ENCODE measurements at regions not wholly inside any gene's neighbourhood (a gene's known extent, or its start where the extent isn't known, plus 50 kb on each side); places are given as distances from the start of the nearest gene placed in this dataset.

GRCh38 chr7:52074071-52074470 lies 757.5 kb upstream of the COBL start:
- DNase-seq (ENCODE audit: low read depth) = no peak
- H3K4me3 ChIP-seq (ENCODE audit: low read depth, low read length) = no peak overlapping the region
- no peak for TF ChIP-seq CTCF (IDR thresholded peaks at IDR 0.05; ENCODE audit: low read depth, low read length, missing control alignments)

- no peak overlapping the region for H3K4me3 ChIP-seq (ENCODE audit: low read depth, low read length)
- DNase-seq (ENCODE audit: low read depth) = no peak
- TF ChIP-seq CTCF (IDR thresholded peaks at IDR 0.05; ENCODE audit: low read depth, low read length, missing control alignments) = no peak
These were observed 755.1 kb upstream of the COBL start for GRCh38 chr7:52071744-52072143.

- no peak for TF ChIP-seq CTCF (IDR thresholded peaks at IDR 0.05; ENCODE audit: low read depth, low read length, missing control alignments)
- DNase-seq (ENCODE audit: low read depth) = no peak
- no peak overlapping the region for H3K4me3 ChIP-seq (ENCODE audit: low read depth, low read length)
These were observed 747.9 kb upstream of the COBL start for GRCh38 chr7:52064493-52064892.

- no peak overlapping the region for H3K4me3 ChIP-seq (ENCODE audit: low read depth, low read length)
- TF ChIP-seq CTCF (IDR thresholded peaks at IDR 0.05; ENCODE audit: low read depth, low read length, missing control alignments) = no peak
- DNase-seq (ENCODE audit: low read depth) = no peak
These were observed 745.1 kb upstream of the COBL start for GRCh38 chr7:52061666-52062065.

- H3K4me3 ChIP-seq (ENCODE audit: low read depth, low read length) = no peak overlapping the region
- no peak for TF ChIP-seq CTCF (IDR thresholded peaks at IDR 0.05; ENCODE audit: low read depth, low read length, missing control alignments)
- no peak for DNase-seq (ENCODE audit: low read depth)
These were observed 736.9 kb upstream of the COBL start for GRCh38 chr7:52053525-52053924.

GRCh38 chr7:52030722-52031121 lies 714.1 kb upstream of the COBL start:
- no peak overlapping the region for H3K4me3 ChIP-seq (ENCODE audit: low read depth, low read length)
- DNase-seq (ENCODE audit: low read depth) = no peak
- TF ChIP-seq CTCF (IDR thresholded peaks at IDR 0.05; ENCODE audit: low read depth, low read length, missing control alignments) = no peak

- no peak for DNase-seq (ENCODE audit: low read depth)
- TF ChIP-seq CTCF (IDR thresholded peaks at IDR 0.05; ENCODE audit: low read depth, low read length, missing control alignments) = no peak
- H3K4me3 ChIP-seq (ENCODE audit: low read depth, low read length) = no peak overlapping the region
These were observed 709.5 kb upstream of the COBL start for GRCh38 chr7:52026140-52026539.
